H1 (cell line): ENCODE measurements at regions not wholly inside any gene's neighbourhood (a gene's known extent, or its start where the extent isn't known, plus 50 kb on each side); places are given as distances from the start of the nearest gene placed in this dataset.

Source experiments
- EGR1 ChIP-seq: IDR thresholded peaks from 2 replicates; pipeline ENCODE4 v1.6.1; 2011; ENCODE audit warnings: low read depth, low read length, borderline replicate concordance
- KDM1A ChIP-seq: fragments of 200-600, 300-600 bp; sonication (generic); IDR thresholded peaks from 2 replicates; pipeline ENCODE4 v1.7.1; 2016; ENCODE audit warnings: mild to moderate bottlenecking, low read length, borderline replicate concordance
- PHF8 ChIP-seq: fragments of 200-600 bp; sonication (generic); conservative IDR thresholded peaks from 2 replicates; pipeline ENCODE4 v1.7.1; 2012; ENCODE audit warnings: low read depth, mild to moderate bottlenecking, inconsistent platforms, low read length, moderate library complexity
- POLR2A ChIP-seq, 2 experiments: IDR thresholded peaks; 1 replicate in 1 of 2; 2 replicates in 1 of 2; pipeline ENCODE4 v1.6.1; 2011; ENCODE audit warnings: low read depth in 2 of 2, low read length in 2 of 2, mild to moderate bottlenecking in 2 of 2; ENCODE audit errors: control extremely low read depth in 1 of 2
- SIX5 ChIP-seq: IDR thresholded peaks from 2 replicates; pipeline ENCODE4 v1.6.1; 2011; ENCODE audit warnings: mild to moderate bottlenecking, low read depth, low read length
- SP1 ChIP-seq: IDR thresholded peaks from 2 replicates; pipeline ENCODE4 v1.6.1; 2011; ENCODE audit warnings: low read depth, low read length
- ZNF274 ChIP-seq: IDR thresholded peaks from 2 replicates; pipeline ENCODE4 v1.7.0; 2012; ENCODE audit warnings: low read length, borderline replicate concordance; ENCODE audit errors: extremely low read depth
- TF ChIP-seq, protein P1 (sequence below): IDR thresholded peaks from 2 replicates; pipeline ENCODE4 v1.6.1; 2011; ENCODE audit warnings: low read depth, mild to moderate bottlenecking, low read length; ENCODE audit not compliant: insufficient read depth

DNA sequence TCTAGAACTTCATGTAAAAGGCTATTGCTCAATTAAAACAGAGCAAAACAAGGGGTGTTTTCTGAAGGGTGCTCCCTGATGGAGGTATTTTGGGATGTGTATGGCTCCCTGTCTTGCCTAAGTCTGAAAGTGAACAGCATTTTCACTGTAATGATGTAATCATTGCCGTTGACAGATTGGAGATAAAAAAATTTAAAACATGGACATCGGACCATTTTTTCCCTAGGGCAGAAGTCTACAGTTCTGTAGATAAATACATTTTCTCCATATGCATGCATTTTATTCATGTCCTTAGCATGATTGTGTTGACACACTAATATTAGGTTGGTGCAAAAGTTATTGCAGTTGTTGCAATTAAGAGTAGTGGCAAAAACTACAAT, 85.1 kb upstream of the ATXN1 start (continued):
- TF ChIP-seq, protein P1, sequence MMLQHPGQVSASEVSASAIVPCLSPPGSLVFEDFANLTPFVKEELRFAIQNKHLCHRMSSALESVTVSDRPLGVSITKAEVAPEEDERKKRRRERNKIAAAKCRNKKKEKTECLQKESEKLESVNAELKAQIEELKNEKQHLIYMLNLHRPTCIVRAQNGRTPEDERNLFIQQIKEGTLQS = no peak
- no peak for TF ChIP-seq SP1
- TF ChIP-seq ZNF274 = no peak
- TF ChIP-seq POLR2A (IDR thresholded peaks at IDR 0.05; ENCODE audit: control extremely low read depth in 1 of 2, low read depth in 2 of 2, low read length in 2 of 2) = no peak
- TF ChIP-seq SIX5 = no peak
- TF ChIP-seq KDM1A = no peak
- no peak for TF ChIP-seq PHF8
- no peak for TF ChIP-seq EGR1
